GM23248 (cell line): ENCODE measurements at regions not wholly inside any gene's neighbourhood (a gene's known extent, or its start where the extent isn't known, plus 50 kb on each side); places are given as distances from the start of the nearest gene placed in this dataset.

Experiments
- EZH2 ChIP-seq: fragments of 200-600 bp; sonication (generic); IDR thresholded peaks from 2 replicates; pipeline ENCODE4 v1.6.1; 2018; ENCODE audit warnings: antibody characterized with exemption, mild to moderate bottlenecking; ENCODE audit not compliant: insufficient read depth, poor library complexity, severe bottlenecking
- EZH2phosphoT487 ChIP-seq: fragments of 200-600 bp; sonication (generic); IDR thresholded peaks from 2 replicates; pipeline ENCODE4 v1.6.1; 2018; ENCODE audit warnings: antibody characterized with exemption, moderate library complexity, mild to moderate bottlenecking, low read depth; ENCODE audit not compliant: insufficient read depth

GRCh38 chr5:61624553-61625136, 292.6 kb downstream of the ZSWIM6 start:
- TF ChIP-seq EZH2phosphoT487 (no peak), EZH2 (no peak)
